ENCODE measurements at regions not wholly inside any gene's neighbourhood (a gene's known extent, or its start where the extent isn't known, plus 50 kb on each side); places are given as distances from the start of the nearest gene placed in this dataset.
A peak's percentile ranks its signal among the peaks of the same experiment; 100 is the strongest.

DNA sequence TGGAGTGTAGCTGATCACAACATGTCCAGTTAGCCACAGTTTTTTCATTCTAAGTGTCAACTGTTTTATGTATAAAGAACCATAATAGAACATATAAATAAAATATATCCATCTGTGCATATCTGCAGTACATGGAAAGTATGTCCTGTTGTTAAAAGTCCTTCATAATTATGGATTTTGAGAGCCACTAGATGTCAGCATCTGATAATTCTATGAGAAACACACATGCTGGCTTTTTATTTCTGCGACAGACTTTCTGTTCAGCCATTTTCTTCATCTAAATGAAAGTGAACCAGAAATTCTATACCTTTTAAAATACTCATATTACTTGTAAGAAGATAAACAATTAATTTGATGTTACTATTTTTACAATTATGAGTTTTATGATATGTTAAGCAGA is 251.5 kb downstream of the GPM6A start:
- TF ChIP-seq, protein P1, sequence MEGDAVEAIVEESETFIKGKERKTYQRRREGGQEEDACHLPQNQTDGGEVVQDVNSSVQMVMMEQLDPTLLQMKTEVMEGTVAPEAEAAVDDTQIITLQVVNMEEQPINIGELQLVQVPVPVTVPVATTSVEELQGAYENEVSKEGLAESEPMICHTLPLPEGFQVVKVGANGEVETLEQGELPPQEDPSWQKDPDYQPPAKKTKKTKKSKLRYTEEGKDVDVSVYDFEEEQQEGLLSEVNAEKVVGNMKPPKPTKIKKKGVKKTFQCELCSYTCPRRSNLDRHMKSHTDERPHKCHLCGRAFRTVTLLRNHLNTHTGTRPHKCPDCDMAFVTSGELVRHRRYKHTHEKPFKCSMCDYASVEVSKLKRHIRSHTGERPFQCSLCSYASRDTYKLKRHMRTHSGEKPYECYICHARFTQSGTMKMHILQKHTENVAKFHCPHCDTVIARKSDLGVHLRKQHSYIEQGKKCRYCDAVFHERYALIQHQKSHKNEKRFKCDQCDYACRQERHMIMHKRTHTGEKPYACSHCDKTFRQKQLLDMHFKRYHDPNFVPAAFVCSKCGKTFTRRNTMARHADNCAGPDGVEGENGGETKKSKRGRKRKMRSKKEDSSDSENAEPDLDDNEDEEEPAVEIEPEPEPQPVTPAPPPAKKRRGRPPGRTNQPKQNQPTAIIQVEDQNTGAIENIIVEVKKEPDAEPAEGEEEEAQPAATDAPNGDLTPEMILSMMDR (IDR thresholded peaks at IDR 0.05): peak in 1 of 5 experiments; percentile 8
- no peak for TF ChIP-seq POLR2A (IDR thresholded peaks at IDR 0.05)

All from tibial nerve (tissue), 3 donors.